ENCODE measurements at regions not wholly inside any gene's neighbourhood (a gene's known extent, or its start where the extent isn't known, plus 50 kb on each side); places are given as distances from the start of the nearest gene placed in this dataset.
"Not testable (repeated sequence)": the region's sequence is repeated elsewhere in the genome, so short reads cannot be mapped to it uniquely, and the experiment has no call there.

DNA sequence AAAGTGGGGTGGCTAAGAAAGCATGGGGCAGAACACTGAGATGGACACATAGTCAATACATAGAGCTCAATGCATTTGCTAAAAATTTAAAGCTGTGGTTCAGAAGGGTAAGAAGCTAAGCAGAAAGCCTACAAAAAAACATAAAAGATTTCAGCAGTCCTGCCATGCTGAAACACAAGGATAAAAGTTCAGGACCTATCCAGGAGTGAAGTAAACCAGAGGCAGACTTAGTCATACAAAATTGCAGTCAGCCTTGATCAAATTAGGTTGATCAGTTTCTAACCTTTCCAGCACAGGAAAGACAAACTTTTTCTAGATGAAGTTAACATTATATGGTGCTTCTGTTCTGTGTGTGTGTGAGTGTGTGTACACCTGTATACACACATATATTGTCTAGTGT, 120.8 kb upstream of the RBMS1 start:
- H3K4me1 Mint-ChIP-seq (ENCODE audit: low read depth, unreplicated experiment), result peaks cover 3% of the 10 kb centered on the region
- no peak overlapping the region for H3K27ac Mint-ChIP-seq (ENCODE audit: unreplicated experiment)
- peaks cover 5% of the 10 kb centered on the region for H3K36me3 Mint-ChIP-seq (ENCODE audit: unreplicated experiment)
- H3K27me3 Mint-ChIP-seq (ENCODE audit: unreplicated experiment), result no peaks in the 10 kb centered on the region
- H3K4me3 Mint-ChIP-seq (ENCODE audit: unreplicated experiment), result no peak overlapping the region
- no peak for DNase-seq
- H3K9me3 Mint-ChIP-seq (ENCODE audit: unreplicated experiment), result no peaks in the 10 kb centered on the region
- TF ChIP-seq, protein P1, sequence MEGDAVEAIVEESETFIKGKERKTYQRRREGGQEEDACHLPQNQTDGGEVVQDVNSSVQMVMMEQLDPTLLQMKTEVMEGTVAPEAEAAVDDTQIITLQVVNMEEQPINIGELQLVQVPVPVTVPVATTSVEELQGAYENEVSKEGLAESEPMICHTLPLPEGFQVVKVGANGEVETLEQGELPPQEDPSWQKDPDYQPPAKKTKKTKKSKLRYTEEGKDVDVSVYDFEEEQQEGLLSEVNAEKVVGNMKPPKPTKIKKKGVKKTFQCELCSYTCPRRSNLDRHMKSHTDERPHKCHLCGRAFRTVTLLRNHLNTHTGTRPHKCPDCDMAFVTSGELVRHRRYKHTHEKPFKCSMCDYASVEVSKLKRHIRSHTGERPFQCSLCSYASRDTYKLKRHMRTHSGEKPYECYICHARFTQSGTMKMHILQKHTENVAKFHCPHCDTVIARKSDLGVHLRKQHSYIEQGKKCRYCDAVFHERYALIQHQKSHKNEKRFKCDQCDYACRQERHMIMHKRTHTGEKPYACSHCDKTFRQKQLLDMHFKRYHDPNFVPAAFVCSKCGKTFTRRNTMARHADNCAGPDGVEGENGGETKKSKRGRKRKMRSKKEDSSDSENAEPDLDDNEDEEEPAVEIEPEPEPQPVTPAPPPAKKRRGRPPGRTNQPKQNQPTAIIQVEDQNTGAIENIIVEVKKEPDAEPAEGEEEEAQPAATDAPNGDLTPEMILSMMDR (IDR thresholded peaks at IDR 0.05; ENCODE audit: partially characterized antibody, unreplicated experiment), result no peak

- DNase-seq, result no peak
- Mint-ChIP-seq H3K27ac (ENCODE audit: unreplicated experiment) (no peak overlapping the region), H3K27me3 (ENCODE audit: unreplicated experiment) (no peaks in the 10 kb centered on the region), H3K4me3 (ENCODE audit: unreplicated experiment) (no peak overlapping the region), H3K9me3 (ENCODE audit: unreplicated experiment) (no peaks in the 10 kb centered on the region), H3K36me3 (ENCODE audit: unreplicated experiment) (peaks cover 5% of the 10 kb centered on the region), H3K4me1 (ENCODE audit: low read depth, unreplicated experiment) (peaks cover 3% of the 10 kb centered on the region)
- TF ChIP-seq, protein P1 (IDR thresholded peaks at IDR 0.05; ENCODE audit: partially characterized antibody, unreplicated experiment), result no peak
Observed at GRCh38 chr2:160615706-160616105, 122.1 kb upstream of the RBMS1 start.

DNA sequence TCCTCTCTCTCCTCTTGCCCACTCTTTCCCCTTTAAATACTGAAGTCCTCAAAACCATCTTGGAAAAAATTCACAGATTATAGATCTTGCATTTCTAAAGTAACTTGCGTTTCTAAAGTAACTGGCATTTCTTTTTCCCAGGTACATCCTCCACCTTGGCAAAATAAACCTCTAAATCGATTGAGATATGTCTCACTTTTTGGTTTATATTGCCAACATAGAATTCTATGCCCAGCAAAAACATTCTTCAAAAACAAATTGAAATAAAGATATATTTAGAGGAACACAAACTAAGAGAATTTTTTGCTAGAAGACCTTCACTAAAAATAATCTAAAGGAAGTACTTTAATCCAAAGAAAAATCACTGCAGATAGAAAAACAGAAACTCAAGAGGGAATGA, 122.5 kb upstream of the RBMS1 start:
- Mint-ChIP-seq H3K9me3 (ENCODE audit: unreplicated experiment) (no peaks in the 10 kb centered on the region), H3K36me3 (ENCODE audit: unreplicated experiment) (peaks cover 5% of the 10 kb centered on the region), H3K27ac (ENCODE audit: unreplicated experiment) (no peak overlapping the region), H3K4me1 (ENCODE audit: low read depth, unreplicated experiment) (peaks cover 3% of the 10 kb centered on the region), H3K4me3 (ENCODE audit: unreplicated experiment) (no peak overlapping the region), H3K27me3 (ENCODE audit: unreplicated experiment) (no peaks in the 10 kb centered on the region)
- TF ChIP-seq, protein P1 (IDR thresholded peaks at IDR 0.05; ENCODE audit: partially characterized antibody, unreplicated experiment), result no peak
- no peak for DNase-seq

DNA sequence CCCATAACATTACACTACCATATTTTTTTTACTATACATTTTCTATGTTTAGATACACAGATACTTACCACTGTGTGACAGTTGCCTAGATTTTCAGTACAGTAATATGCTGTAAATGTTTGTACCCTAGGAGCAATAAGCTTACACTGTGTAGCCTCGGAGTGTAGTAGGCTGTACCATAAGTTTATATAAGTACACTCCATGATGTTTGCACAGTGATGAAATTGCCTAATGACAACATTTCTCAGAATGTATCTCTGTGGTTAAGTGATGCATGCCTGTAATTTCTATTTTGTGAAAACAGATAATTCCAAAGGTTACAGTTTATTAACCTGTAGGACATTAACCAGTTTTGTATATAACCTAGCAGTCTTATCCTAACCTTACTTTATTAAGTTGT, 128.1 kb upstream of the RBMS1 start:
- Mint-ChIP-seq H3K4me3 (ENCODE audit: unreplicated experiment) (no peak overlapping the region), H3K27me3 (ENCODE audit: unreplicated experiment) (peaks cover 3% of the 10 kb centered on the region), H3K9me3 (ENCODE audit: unreplicated experiment) (peaks cover 1% of the 10 kb centered on the region), H3K27ac (ENCODE audit: unreplicated experiment) (no peak overlapping the region), H3K4me1 (ENCODE audit: low read depth, unreplicated experiment) (peaks cover 3% of the 10 kb centered on the region), H3K36me3 (ENCODE audit: unreplicated experiment) (no peaks in the 10 kb centered on the region)
- DNase-seq, result no peak
- TF ChIP-seq, protein P1 (IDR thresholded peaks at IDR 0.05; ENCODE audit: partially characterized antibody, unreplicated experiment), result no peak

DNA sequence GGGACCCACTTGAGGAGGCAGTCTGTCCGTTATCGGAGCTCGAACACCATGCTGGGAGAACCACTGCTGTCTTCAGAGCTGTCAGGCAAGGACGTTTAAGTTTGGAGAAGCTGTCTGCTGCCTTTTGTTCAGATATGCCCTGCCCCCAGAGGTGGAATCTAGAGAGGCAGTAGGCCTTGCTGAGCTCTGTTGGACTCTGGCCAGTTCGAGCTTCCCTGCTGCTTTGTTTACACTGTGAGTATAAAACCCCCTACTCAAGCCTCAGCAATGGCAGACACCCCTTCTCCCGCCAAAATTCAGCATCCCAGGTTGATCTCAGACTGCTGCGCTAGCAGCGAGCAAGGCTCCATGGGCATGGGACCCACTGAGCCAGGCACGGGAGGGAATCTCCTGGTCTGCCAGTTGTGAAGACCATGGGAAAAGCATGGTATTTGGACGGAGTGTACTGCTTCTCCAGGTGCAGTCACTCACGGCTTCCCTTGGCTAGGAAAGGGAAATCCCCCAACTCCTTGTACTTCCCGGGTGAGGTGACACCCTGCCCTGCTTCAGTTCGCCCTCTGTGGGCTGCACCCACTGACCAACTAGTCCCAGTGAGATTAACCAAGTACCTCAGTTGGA, 134.5 kb upstream of the RBMS1 start:
- DNase-seq; H3K27me3 Mint-ChIP-seq (ENCODE audit: unreplicated experiment); H3K36me3 Mint-ChIP-seq (ENCODE audit: unreplicated experiment); H3K9me3 Mint-ChIP-seq (ENCODE audit: unreplicated experiment); H3K4me3 Mint-ChIP-seq (ENCODE audit: unreplicated experiment); H3K27ac Mint-ChIP-seq (ENCODE audit: unreplicated experiment): not testable (repeated sequence)
- peaks cover 15% of the 10 kb centered on the region for H3K4me1 Mint-ChIP-seq (ENCODE audit: low read depth, unreplicated experiment)

Measured in glutamatergic neuron (in vitro differentiated cells).